Ishikawa (cell line): ENCODE measurements at regions not wholly inside any gene's neighbourhood (a gene's known extent, or its start where the extent isn't known, plus 50 kb on each side); places are given as distances from the start of the nearest gene placed in this dataset.

Source experiments
- CEBPB ChIP-seq: IDR thresholded peaks from 2 replicates; pipeline ENCODE4 v1.6.1; 2012
- CREB1 ChIP-seq: IDR thresholded peaks from 2 replicates; pipeline ENCODE4 v1.6.1; 2012; ENCODE audit warnings: low read depth
- EP300 ChIP-seq: IDR thresholded peaks from 2 replicates; pipeline ENCODE4 v1.6.1; 2012; ENCODE audit warnings: borderline replicate concordance
- NFIC ChIP-seq: IDR thresholded peaks from 2 replicates; pipeline ENCODE4 v1.6.1; 2012
- RAD21 ChIP-seq: IDR thresholded peaks from 2 replicates; pipeline ENCODE4 v1.6.1; 2012; ENCODE audit warnings: low read depth
- TAF1 ChIP-seq: IDR thresholded peaks from 2 replicates; pipeline ENCODE4 v1.6.1; 2012; ENCODE audit warnings: low read depth, mild to moderate bottlenecking
- TF ChIP-seq, protein P1 (sequence below): IDR thresholded peaks from 2 replicates; pipeline ENCODE4 v1.6.1; 2012; ENCODE audit warnings: low read depth, mild to moderate bottlenecking
- TF ChIP-seq, protein P2 (sequence below): IDR thresholded peaks from 2 replicates; pipeline ENCODE4 v1.6.1; 2012

DNA sequence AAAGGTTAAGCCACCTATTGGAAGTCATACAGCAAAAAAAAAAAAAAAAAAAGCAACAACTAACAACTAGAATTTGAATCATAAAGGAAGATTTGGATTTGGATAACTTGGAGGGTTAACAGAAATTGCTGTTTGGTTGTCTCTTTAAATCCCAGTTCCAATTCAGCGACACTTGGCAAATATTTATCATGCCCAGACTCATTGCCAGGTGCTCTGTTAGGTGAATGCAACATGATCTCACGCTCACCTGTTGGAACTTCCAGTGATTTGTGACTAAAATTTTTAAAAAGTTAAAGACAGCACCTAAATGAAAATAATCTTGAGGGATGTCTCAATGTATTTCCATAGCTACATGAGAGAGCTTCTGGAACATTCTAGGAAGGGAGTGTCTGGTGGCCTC lies 103.7 kb downstream of the TBX3 start:
- TF ChIP-seq, protein P1, sequence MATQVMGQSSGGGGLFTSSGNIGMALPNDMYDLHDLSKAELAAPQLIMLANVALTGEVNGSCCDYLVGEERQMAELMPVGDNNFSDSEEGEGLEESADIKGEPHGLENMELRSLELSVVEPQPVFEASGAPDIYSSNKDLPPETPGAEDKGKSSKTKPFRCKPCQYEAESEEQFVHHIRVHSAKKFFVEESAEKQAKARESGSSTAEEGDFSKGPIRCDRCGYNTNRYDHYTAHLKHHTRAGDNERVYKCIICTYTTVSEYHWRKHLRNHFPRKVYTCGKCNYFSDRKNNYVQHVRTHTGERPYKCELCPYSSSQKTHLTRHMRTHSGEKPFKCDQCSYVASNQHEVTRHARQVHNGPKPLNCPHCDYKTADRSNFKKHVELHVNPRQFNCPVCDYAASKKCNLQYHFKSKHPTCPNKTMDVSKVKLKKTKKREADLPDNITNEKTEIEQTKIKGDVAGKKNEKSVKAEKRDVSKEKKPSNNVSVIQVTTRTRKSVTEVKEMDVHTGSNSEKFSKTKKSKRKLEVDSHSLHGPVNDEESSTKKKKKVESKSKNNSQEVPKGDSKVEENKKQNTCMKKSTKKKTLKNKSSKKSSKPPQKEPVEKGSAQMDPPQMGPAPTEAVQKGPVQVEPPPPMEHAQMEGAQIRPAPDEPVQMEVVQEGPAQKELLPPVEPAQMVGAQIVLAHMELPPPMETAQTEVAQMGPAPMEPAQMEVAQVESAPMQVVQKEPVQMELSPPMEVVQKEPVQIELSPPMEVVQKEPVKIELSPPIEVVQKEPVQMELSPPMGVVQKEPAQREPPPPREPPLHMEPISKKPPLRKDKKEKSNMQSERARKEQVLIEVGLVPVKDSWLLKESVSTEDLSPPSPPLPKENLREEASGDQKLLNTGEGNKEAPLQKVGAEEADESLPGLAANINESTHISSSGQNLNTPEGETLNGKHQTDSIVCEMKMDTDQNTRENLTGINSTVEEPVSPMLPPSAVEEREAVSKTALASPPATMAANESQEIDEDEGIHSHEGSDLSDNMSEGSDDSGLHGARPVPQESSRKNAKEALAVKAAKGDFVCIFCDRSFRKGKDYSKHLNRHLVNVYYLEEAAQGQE = no peak
- TF ChIP-seq RAD21 (no peak), CREB1 (no peak), CEBPB (no peak), EP300 (no peak), TAF1 (no peak), NFIC (no peak)
- TF ChIP-seq, protein P2, sequence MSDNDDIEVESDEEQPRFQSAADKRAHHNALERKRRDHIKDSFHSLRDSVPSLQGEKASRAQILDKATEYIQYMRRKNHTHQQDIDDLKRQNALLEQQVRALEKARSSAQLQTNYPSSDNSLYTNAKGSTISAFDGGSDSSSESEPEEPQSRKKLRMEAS = no peak
